Occipital lobe (tissue), 1 donor: ENCODE measurements at regions not wholly inside any gene's neighbourhood (a gene's known extent, or its start where the extent isn't known, plus 50 kb on each side); places are given as distances from the start of the nearest gene placed in this dataset.
"Not testable (repeated sequence)": the region's sequence is repeated elsewhere in the genome, so short reads cannot be mapped to it uniquely, and the experiment has no call there.

Experiments
- DNase-seq: peaks from one replicate; lab custom pipeline; 2025; lab: John Stamatoyannopoulos, UW

DNA sequence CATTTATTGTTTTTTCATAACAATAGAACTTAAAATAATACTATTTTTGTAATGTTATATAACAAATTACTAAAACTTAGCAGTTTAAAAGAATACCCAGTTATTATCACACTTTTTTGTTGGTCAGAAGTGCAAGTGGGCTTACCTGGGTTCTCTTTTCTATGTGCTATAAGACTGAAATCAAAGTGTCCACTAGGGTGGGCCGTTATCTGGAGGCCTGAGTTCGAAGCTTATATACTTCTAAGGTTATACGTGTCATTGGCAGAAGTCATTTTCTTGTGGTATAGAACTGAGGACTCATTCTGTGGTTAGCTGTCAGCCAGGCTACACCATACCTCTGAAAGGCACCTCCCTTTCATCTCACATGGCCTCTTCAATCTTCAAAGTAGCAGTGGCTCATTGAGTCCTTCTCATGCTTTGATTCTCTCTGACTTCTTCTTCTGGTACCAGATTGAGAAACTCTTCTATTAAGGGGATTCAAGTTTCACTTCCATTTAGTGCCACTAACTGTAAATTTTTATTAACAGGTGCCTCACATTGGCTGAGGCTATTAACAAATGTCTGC is 414.3 kb downstream of the AMY1C start:
- DNase-seq: no peak

- DNase-seq: no peak
Measured at GRCh38 chr1:104172243-104172681, 422.6 kb downstream of the AMY1C start.

DNA sequence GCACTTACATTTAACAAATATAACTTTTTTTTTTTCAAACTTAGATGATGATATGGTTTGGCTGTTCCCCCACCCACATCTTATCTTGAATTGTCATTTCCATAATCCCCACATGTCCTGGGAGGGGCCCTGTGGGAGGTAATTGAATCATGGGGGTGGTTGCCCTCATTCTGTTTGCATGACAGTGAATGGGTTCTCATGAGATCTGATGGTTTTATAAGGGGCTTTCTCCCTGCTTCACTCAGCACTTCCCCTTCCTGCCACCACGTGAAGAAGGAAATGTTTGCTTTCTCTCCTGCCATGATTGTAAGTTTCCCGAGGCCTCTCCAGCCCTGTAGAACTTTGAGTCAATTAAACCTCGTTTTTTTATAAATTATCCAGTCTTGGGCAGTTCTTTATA is 432.6 kb downstream of the AMY1C start:
- no peak for DNase-seq

- no peak for DNase-seq
Measured at GRCh38 chr1:104189207-104189606, 439.5 kb downstream of the AMY1C start.

- DNase-seq: no peak
Measured at GRCh38 chr1:104190821-104191220, 441.1 kb downstream of the AMY1C start.

DNA sequence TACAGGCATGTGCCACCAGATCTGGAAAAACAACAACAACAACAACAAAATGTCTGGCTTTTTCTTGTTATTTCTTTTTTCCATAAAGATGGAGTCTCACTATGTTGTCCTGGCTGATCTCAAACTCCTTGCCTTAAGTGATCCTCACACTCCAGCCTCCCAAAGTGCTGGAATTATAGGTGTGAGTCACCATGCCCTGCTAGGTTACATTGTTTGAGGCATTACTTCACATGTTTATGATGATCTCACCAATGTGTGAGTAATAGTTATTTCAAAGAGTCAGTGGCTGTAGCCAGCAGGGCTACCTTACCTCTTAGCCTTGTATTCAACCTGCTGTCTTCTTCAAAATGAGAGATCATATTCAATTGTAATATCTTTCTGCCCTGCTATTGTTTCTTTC is 445.7 kb downstream of the AMY1C start:
- no peak for DNase-seq

GRCh38 chr1:104196136-104196535 is 446.4 kb downstream of the AMY1C start:
- no peak for DNase-seq

DNA sequence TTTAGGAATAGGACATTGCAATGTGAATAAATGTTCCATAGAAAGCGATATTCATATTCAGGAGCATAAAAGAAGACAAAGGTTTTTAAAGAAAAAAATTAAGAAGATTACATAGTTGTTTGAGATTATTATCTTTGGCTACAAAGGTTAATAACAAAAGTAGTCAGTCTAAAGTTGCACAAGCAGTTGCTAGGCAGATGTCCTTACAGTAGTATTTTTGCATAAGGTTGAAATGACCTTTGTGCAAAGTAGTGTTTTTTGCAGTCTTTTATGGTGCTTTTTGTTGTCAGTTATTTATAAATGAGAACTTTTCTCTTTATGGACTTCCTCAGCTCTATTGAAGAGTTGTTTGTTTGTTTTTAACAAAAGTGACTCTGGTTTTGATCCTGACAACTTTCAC is 447.8 kb downstream of the AMY1C start:
- DNase-seq: no peak

- no peak for DNase-seq
Measured at GRCh38 chr1:104212239-104212638, 462.5 kb downstream of the AMY1C start.

DNA sequence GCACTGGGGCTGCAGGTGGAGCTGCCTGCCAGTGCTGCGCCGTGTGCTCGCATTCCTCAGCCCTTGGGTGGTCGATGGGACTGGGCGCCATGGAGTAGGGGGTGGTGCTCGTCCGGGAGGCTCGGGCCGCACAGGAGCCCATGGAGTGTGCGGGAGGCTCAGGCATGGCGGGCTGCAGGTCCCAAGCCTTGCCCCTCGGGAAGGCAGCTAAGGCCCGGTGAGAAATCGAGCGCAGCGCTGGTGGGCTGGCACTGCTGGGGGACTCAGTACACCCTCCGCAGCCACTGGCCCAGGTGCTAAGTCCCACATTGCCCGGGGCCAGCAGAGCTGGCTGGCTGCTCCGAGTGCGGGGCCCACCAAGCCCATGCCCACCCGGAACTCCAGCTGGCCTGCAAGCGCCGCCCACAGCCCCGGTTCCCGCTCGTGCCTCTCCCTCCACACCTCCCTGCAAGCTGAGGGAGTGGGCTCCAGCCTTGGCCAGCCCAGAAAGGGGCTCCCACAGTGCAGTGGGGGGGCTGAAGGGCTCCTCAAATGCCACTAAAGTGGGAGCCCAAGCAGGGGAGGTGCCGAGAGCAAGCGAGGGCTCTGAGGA is 467.8 kb downstream of the AMY1C start:
- DNase-seq: not testable (repeated sequence)

- DNase-seq: no peak
Measured at GRCh38 chr1:104229860-104230259, 480.2 kb downstream of the AMY1C start.

- DNase-seq: no peak
Measured at GRCh38 chr1:104231676-104232075, 482.0 kb downstream of the AMY1C start.

DNA sequence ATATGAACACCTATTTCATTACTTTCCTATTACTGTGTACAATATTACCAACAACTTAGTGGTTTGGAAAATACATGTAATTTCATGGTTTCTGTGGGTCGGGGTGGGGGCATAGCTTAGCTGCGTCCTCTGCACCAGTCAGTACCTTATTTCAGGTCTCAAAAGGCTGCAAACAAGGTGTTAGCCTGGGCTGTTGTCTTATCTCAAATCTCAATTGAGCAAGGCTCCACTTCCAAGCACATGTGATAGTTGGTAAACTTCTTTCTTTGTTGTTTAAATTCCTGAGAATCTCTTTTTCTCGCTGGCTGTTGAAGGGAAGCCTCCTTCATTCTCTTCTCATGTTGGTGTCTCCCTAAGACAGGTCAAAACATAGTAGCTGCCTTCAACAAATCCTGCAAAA is 485.4 kb downstream of the AMY1C start:
- no peak for DNase-seq

DNA sequence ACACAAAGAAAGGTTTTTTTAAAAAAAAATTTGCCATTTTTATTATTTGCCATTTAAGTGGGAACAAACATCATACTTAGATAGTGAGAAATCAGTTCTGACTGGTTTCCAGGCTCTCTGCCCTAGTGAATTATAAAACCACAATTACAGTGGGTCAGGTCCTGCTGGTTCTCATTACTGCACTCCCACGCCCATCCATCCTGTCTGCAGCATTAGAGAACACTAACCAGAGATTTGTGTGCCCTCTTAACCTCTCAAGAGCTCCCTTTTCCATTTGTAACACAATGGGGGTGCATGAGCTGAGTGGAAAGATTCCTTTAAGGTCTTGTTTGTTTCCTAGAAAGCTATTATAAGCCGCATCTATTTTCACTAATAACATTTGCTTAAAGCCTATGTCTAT is 489.3 kb downstream of the AMY1C start:
- no peak for DNase-seq

DNA sequence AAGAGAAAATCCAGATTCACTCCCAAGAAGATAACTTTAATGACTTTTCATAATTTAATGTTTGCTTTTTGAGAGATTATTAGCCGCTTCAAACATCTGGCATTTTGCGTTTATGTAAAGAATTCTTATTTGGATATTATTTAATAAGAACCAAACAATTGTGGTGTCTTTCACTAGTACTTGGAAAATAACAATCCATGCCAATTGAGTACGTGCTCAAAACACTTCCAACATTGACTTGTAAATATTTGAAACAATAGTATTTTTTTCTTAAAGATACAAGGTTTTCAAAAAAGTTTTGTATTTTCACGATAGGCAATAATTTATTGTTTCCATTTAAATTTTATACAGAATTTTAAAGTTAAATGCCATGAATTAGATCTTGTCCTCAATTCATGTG is 498.7 kb downstream of the AMY1C start:
- no peak for DNase-seq

DNA sequence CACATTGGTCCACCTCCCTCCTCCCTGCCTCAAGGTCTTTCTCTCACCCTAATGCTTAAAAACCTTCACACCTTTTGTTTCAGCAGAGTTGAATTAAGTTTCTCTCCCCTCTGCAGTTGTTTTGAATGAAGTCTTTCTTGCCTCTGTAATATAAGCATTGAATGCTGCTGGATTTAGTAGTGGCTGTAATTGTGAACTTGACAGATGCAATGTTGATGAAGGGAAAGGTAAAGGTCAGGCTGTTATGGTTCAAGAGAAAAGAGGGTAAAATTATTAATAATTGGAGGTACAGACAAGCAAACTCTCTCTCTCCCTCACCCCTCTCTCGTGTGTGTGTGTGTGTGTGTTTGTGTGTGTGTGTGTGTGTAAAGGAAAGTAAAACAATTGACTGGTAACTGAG is 509.8 kb downstream of the AMY1C start:
- DNase-seq: no peak

DNA sequence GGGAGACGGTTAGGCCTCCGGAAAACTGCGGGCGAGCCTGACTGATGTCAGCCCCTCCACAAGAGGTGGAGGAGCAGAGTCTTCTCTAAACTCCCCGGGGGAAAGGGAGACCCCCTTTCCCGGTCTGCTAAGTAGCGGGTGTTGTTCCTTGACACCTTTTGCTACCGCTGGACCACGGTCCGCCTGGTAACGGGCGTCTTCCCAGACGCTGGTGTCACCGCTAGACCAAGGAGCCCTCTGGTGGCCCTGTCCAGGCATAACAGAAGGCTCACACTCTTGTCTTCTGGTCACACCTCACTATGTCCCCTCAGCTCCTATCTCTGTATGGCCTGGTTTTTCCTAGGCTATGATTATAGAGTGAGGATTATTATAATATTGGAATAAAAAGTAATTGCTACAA is 513.4 kb downstream of the AMY1C start:
- DNase-seq: not testable (repeated sequence)

DNA sequence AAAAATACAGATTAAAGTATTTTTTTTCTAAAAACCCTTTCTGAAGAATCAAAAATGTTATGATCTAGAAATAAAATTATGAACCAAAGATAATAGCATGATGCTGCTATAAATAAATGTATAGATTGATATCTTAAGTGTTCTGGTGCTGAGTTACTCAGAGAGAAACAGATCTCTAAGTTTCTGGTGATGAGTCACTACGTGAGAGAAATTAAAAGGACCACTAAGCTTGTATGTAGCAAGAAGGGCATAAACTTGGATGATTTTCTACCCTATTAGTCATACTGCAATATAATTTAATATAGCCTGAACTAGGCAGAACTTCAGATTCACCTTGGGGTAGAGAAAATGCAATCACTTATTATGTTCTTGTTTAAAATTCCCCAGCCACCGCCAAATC is 514.8 kb downstream of the AMY1C start:
- no peak for DNase-seq

DNA sequence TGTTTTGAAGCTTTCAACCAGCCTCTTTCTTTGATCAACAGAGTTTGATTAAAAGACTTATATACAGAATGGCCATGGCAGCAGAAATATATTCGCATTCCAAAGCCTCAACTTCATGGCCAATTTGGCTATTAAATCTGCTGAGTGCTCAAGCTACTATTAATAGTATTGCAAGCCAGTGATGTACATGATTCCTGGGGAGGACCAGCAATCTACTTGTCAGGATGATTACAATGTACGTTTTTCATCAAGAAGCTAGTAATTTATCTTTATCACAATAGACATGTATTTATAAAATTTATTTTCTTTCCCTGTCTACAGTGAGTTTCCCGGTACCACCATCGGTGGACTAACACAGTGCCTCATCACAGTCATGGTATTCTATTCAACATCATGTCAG is 515.5 kb downstream of the AMY1C start:
- DNase-seq: no peak

GRCh38 chr1:104266612-104267011 is 516.9 kb downstream of the AMY1C start:
- DNase-seq: no peak

DNA sequence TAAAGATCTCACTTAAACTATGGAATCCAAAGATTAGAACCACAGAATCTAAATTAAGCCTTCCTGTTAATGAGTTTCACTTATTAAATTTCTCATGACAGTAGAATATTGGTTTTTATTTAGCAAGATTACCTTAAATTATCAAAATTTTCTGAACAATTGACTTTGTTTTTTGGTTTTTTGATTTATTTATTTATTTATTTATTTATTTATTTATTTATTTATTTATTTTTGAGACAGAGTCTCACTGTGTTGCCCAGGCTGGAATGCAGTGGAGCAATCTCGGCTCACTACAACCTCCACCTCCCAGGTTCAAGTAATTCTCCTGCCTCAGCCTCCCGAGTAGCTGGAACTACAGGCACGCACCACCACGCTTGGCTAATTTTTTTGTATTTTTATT is 538.6 kb downstream of the AMY1C start:
- not testable (repeated sequence) for DNase-seq

DNA sequence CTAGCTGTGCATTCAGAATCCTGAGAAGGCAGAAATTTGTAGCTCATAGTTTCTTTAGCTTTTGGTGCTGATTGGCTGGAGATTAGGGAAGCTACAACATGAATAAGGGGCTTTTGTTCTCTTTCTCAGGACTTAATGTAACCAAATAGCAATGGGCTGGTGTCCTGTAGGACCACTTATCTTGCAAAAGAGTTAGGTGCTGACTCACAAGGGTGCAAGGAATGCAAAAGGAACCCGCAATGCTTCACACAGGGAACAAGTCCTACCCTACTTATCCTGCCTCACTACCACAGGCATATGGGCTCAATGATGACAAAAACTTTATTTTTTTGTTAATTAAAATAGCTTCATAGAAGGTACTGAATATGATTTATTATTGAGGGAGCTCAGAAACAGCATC is 541.5 kb downstream of the AMY1C start:
- no peak for DNase-seq

DNA sequence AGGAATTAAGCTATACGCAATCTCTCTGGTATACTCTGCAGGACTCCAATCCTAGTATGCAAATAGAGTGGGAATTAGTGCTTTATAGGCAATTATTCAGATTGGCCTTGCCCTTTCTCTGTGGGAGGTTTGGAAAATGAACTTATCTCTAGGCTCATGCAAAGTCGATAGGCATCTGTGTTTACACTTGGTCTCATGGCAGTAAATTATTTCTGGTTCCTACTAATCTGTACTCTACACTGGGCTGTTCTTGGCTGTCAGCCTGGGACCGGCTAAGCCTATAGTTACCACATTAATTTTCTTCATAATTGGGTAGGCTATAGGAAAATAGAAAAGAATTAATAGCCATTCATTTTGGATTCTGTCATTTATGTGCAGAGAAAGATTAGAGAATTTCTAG is 544.6 kb downstream of the AMY1C start:
- DNase-seq: no peak

DNA sequence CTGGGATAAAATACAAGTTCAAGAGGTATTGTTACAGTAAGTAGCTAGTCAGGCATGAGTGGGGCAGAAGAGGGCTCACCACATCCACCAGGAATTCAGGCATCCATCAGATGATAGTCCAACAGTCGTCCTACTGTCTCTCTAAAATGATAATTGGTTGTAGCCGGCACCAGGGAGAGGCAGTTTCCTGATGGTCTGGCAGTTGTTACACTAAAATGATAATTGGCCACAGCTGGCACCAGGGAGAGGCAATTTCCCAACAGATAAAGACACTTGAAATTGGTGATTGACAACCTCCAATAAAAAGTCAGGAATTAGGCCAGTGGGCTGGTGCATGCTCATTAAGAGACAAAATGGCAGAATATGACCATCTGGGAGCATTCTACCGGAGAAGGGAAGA is 545.8 kb downstream of the AMY1C start:
- DNase-seq: no peak
